Activated B cell treated with CpG ODN at 0.5 μM for 24 hours (primary cell): ENCODE measurements at regions not wholly inside any gene's neighbourhood (a gene's known extent, or its start where the extent isn't known, plus 50 kb on each side); places are given as distances from the start of the nearest gene placed in this dataset.

Source experiments
- ATAC-seq: fragments of 200-7000 bp; cut with Tn5 transposase; one replicate; pipeline ENCODE4 v1.10.0; 2021; ENCODE audit warnings: low read depth, mild to moderate bottlenecking, moderate library complexity
- CTCF ChIA-PET: fragments of 350-600 bp; sonication (Branson Sonifier 250); formaldehyde crosslinking; loops from one replicate; lab custom pipeline; 2021; ENCODE audit warnings: antibody characterized with exemption; lab: Charles Lee
- POLR2A ChIA-PET: fragments of 350-600 bp; sonication (Branson Sonifier 250); formaldehyde crosslinking; loops from one replicate; lab custom pipeline; 2021; ENCODE audit warnings: antibody characterized with exemption; lab: Charles Lee
- DNase-seq: peaks from one replicate; pipeline ENCODE4 v3.0.0; 2022
- H3K27ac Mint-ChIP-seq: one replicate; pipeline ENCODE4 v1.8.0; 2020; ENCODE audit warnings: mixed read lengths
- H3K27me3 Mint-ChIP-seq: one replicate; pipeline ENCODE4 v1.8.0; 2021; ENCODE audit warnings: mixed read lengths
- H3K36me3 Mint-ChIP-seq: one replicate; pipeline ENCODE4 v1.8.0; 2021; ENCODE audit warnings: low read depth, mixed read lengths
- H3K4me1 Mint-ChIP-seq: one replicate; pipeline ENCODE4 v1.8.0; 2021; ENCODE audit warnings: mixed read lengths
- H3K4me3 Mint-ChIP-seq: one replicate; pipeline ENCODE4 v1.8.0; 2020; ENCODE audit warnings: mild to moderate bottlenecking, mixed read lengths
- H3K9me3 Mint-ChIP-seq: one replicate; pipeline ENCODE4 v1.8.0; 2020; ENCODE audit warnings: mixed read lengths
- CTCF ChIP-seq: fragments of 200-600 bp; IDR thresholded peaks from one replicate; pipeline ENCODE4 v1.8.0; 2022; ENCODE audit warnings: antibody characterized with exemption, mild to moderate bottlenecking
- intact Hi-C: fragments of 100-400 bp; cut with micrococcal nuclease; formaldehyde crosslinking; loops from one replicate; pipeline ENCODE4 v1.15.1; 2024

DNA sequence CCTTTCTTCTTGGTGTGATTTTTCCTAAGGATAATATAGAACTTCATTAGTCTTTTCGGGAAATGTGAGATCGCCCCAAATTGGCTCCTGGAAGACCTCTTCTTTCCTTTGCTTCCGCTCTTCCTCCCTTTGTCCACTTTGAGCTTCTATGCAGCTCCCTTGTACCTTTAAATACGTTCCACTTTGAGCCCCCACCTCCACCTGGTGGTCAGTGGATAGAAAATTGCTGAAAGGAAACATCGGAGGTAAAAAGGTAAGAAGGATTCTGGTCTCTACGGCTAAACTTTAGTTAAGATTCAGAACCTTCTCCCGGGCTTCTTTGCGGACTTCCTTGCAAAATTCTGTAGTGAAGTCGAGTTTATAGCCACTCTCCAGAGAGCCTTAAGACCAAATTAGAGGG, 55.0 kb upstream of the TM9SF2 start:
- intact Hi-C loops: no loop called here
- no peak overlapping the region for H3K27ac Mint-ChIP-seq
- no peaks in the 10 kb centered on the region for H3K9me3 Mint-ChIP-seq
- H3K4me3 Mint-ChIP-seq: no peak overlapping the region
- DNase-seq: no peak
- H3K36me3 Mint-ChIP-seq: no peaks in the 10 kb centered on the region
- ChIA-PET CTCF (interaction anchor here (1.0 to 1.3 kb wide), 2 partner anchors 168 to 177 kb away, joined by 3 to 4 read pairs; no protein-coding TSS in a partner anchor), POLR2A (no interaction called here)
- ATAC-seq: no peak
- TF ChIP-seq CTCF: no peak
- H3K4me1 Mint-ChIP-seq: no peaks in the 10 kb centered on the region
- peaks cover 2% of the 10 kb centered on the region for H3K27me3 Mint-ChIP-seq

GRCh38 chr13:99448546-99448945, 52.7 kb upstream of the TM9SF2 start:
- TF ChIP-seq CTCF: no peak
- no peak for ATAC-seq
- ChIA-PET CTCF (no interaction called here), POLR2A (no interaction called here)
- no peak overlapping the region for H3K27ac Mint-ChIP-seq
- no peaks in the 10 kb centered on the region for H3K9me3 Mint-ChIP-seq
- no peaks in the 10 kb centered on the region for H3K27me3 Mint-ChIP-seq
- H3K4me1 Mint-ChIP-seq: no peaks in the 10 kb centered on the region
- intact Hi-C loops: no loop called here
- H3K4me3 Mint-ChIP-seq: no peak overlapping the region
- no peak for DNase-seq
- H3K36me3 Mint-ChIP-seq: no peaks in the 10 kb centered on the region

- Mint-ChIP-seq H3K9me3 (peaks cover 8% of the 10 kb centered on the region), H3K36me3 (no peaks in the 10 kb centered on the region), H3K4me3 (no peak overlapping the region), H3K27me3 (no peaks in the 10 kb centered on the region), H3K27ac (no peak overlapping the region), H3K4me1 (no peaks in the 10 kb centered on the region)
- ATAC-seq: no peak
- TF ChIP-seq CTCF: no peak
- ChIA-PET CTCF (interaction anchor here (1.3 kb wide), 1 partner anchor 10 kb away, joined by 3 read pairs; no protein-coding TSS in a partner anchor), POLR2A (interaction anchor here (0.7 kb wide), 1 partner anchor 156 kb away, joined by 3 read pairs; the partner anchor contains the start of gene CLYBL)
- no peak for DNase-seq
- intact Hi-C loops: no loop called here
Measured at GRCh38 chr13:99450416-99450815, 50.9 kb upstream of the TM9SF2 start.
